ENCODE measurements at regions not wholly inside any gene's neighbourhood (a gene's known extent, or its start where the extent isn't known, plus 50 kb on each side); places are given as distances from the start of the nearest gene placed in this dataset.
"Not testable (repeated sequence)": the region's sequence is repeated elsewhere in the genome, so short reads cannot be mapped to it uniquely, and the experiment has no call there.

DNA sequence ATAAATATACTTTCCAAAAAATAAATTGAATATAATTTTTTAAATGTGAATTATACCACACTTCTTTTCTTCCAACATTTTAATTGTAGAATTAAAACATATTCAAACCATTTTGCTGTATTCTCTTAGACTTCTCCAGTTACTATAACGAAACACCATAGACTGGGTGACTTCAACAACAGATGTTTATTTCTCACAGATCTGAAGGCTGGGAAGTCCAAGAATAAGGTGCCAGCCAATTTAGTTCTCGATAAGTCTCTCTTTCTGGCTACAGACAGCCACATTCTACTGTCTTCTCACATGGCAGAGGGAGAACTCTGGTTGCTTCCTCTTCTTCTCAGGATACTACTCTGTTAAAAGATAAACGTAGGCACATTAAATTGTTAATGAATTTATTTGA is 155.8 kb upstream of the UGT8 start:
- no peaks in the 10 kb centered on the region for H4K20me1 ChIP-seq (ENCODE audit: control insufficient read depth, insufficient read depth, low read length, poor library complexity, severe bottlenecking)
- H3K27ac ChIP-seq (ENCODE audit: low read length in 2 of 2), result no peak overlapping the region
- ATAC-seq (ENCODE audit: low read depth), result no peak
- no peak overlapping the region for H3K4me3 Mint-ChIP-seq
- TF ChIP-seq CTCF (IDR thresholded peaks at IDR 0.05) (no peak), EZH2 (IDR thresholded peaks at IDR 0.05; ENCODE audit: borderline replicate concordance, insufficient read depth, low read depth, low read length, poor library complexity, severe bottlenecking) (no peak)
- H3K4me1 Mint-ChIP-seq, result no peaks in the 10 kb centered on the region
- H3K27me3 Mint-ChIP-seq, result peaks cover 15% of the 10 kb centered on the region
- ChIA-PET CTCF (no interaction called here), POLR2A (no interaction called here)
- H3K36me3 ChIP-seq (replicated peaks in 1 of 2; ENCODE audit: control extremely low read depth in 1 of 2, control insufficient read depth in 1 of 2, extremely low read depth in 1 of 2, insufficient read depth in 2 of 2, low read length in 1 of 2), result no peaks in the 10 kb centered on the region
- peaks cover 0 to 4% (median 0%) of the 10 kb centered on the region in 4 experiments for H3K27me3 ChIP-seq (replicated peaks in 1 of 4; ENCODE audit: control extremely low read depth in 1 of 4, control insufficient read depth in 3 of 4, insufficient read depth in 4 of 4, low read length in 3 of 4)
- no peak overlapping the region for H3K4me3 ChIP-seq (ENCODE audit: control extremely low read depth in 1 of 5, extremely low read depth in 1 of 5, insufficient read depth in 1 of 5, low read depth in 2 of 5, low read length in 4 of 5)
- H3K9me3 ChIP-seq (ENCODE audit: control extremely low read depth in 1 of 3, control insufficient read depth in 2 of 3, insufficient read depth in 1 of 3, low read length in 2 of 3), result no peaks in the 10 kb centered on the region
- H3K9ac ChIP-seq (ENCODE audit: low read length), result no peak overlapping the region
- H3K4me2 ChIP-seq (replicated peaks; ENCODE audit: low read depth, low read length, poor library complexity, severe bottlenecking), result no peak overlapping the region
- H3K9me3 Mint-ChIP-seq (ENCODE audit: insufficient read depth), result no peaks in the 10 kb centered on the region
- H3K4me1 ChIP-seq (ENCODE audit: control insufficient read depth in 2 of 2, insufficient read depth in 2 of 2, low read length in 2 of 2), result no peaks in the 10 kb centered on the region
- no peak for DNase-seq
- H2AFZ ChIP-seq (ENCODE audit: insufficient read depth, low read depth, low read length, poor library complexity, severe bottlenecking), result no peak overlapping the region
- 58% methylated on average over 2 of the region's 3 CpGs for WGBS (ENCODE audit: insufficient coverage)
- intact Hi-C loops (cut with micrococcal nuclease), result no loop called here
- no peaks in the 10 kb centered on the region for H3K79me2 ChIP-seq (ENCODE audit: control insufficient read depth, insufficient read depth, low read length)
- no peak overlapping the region for H3K27ac Mint-ChIP-seq

DNA sequence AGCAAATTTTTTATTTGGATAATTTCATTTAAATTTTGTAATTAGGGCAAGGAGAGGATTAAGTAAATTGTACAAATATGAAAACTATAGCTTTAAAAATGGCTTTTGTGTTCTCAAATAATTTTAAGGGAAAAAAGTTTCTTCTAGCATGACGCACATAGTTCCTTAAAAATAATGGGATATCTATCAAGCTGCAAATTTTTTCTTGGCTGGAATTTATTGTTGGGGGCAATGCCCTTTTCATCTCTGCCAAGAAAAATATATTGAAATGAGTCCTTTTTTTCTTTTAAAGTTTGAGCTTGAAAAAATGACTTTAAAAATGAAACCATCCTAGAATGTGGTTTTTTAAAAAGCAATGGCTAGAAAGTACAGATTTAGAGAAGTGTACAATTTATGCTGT is 154.4 kb upstream of the UGT8 start:
- H3K4me1 ChIP-seq (ENCODE audit: control insufficient read depth in 2 of 2, insufficient read depth in 2 of 2, low read length in 2 of 2), result no peaks in the 10 kb centered on the region
- H4K20me1 ChIP-seq (ENCODE audit: control insufficient read depth, insufficient read depth, low read length, poor library complexity, severe bottlenecking), result no peaks in the 10 kb centered on the region
- ChIA-PET POLR2A (no interaction called here), CTCF (interaction anchor here (0.6 to 1.2 kb wide), 2 partner anchors 15 to 207 kb away, joined by 3 to 4 read pairs; no protein-coding TSS in a partner anchor)
- H3K79me2 ChIP-seq (ENCODE audit: control insufficient read depth, insufficient read depth, low read length), result no peaks in the 10 kb centered on the region
- H3K4me3 ChIP-seq (ENCODE audit: control extremely low read depth in 1 of 5, extremely low read depth in 1 of 5, insufficient read depth in 1 of 5, low read depth in 2 of 5, low read length in 4 of 5), result no peak overlapping the region
- Mint-ChIP-seq H3K4me1 (no peaks in the 10 kb centered on the region), H3K9me3 (ENCODE audit: insufficient read depth) (no peaks in the 10 kb centered on the region), H3K27ac (no peak overlapping the region), H3K27me3 (peaks cover 11% of the 10 kb centered on the region), H3K4me3 (no peak overlapping the region)
- H3K27me3 ChIP-seq (replicated peaks in 1 of 4; ENCODE audit: control extremely low read depth in 1 of 4, control insufficient read depth in 3 of 4, insufficient read depth in 4 of 4, low read length in 3 of 4), result peaks cover 0 to 4% (median 0%) of the 10 kb centered on the region in 4 experiments
- H3K9ac ChIP-seq (ENCODE audit: low read length), result no peak overlapping the region
- intact Hi-C loops (cut with micrococcal nuclease), result no loop called here
- no peaks in the 10 kb centered on the region for H3K36me3 ChIP-seq (replicated peaks in 1 of 2; ENCODE audit: control extremely low read depth in 1 of 2, control insufficient read depth in 1 of 2, extremely low read depth in 1 of 2, insufficient read depth in 2 of 2, low read length in 1 of 2)
- no peaks in the 10 kb centered on the region for H3K9me3 ChIP-seq (ENCODE audit: control extremely low read depth in 1 of 3, control insufficient read depth in 2 of 3, insufficient read depth in 1 of 3, low read length in 2 of 3)
- no CpG with 5 or more reads among the region's 1 CpG for WGBS (ENCODE audit: insufficient coverage)
- no peak for ATAC-seq (ENCODE audit: low read depth)
- TF ChIP-seq CTCF (IDR thresholded peaks at IDR 0.05), result no peak
- H3K4me2 ChIP-seq (replicated peaks; ENCODE audit: low read depth, low read length, poor library complexity, severe bottlenecking), result no peak overlapping the region
- no peak overlapping the region for H2AFZ ChIP-seq (ENCODE audit: insufficient read depth, low read depth, low read length, poor library complexity, severe bottlenecking)
- H3K27ac ChIP-seq (ENCODE audit: low read length in 2 of 2), result no peak overlapping the region
- DNase-seq, result no peak

- H3K9ac ChIP-seq (ENCODE audit: low read length); DNase-seq; H3K27me3 Mint-ChIP-seq; H3K9me3 Mint-ChIP-seq (ENCODE audit: insufficient read depth); H3K27me3 ChIP-seq (replicated peaks in 1 of 4; ENCODE audit: control extremely low read depth in 1 of 4, control insufficient read depth in 3 of 4, insufficient read depth in 4 of 4, low read length in 3 of 4); H3K79me2 ChIP-seq (ENCODE audit: control insufficient read depth, insufficient read depth, low read length); H4K20me1 ChIP-seq (ENCODE audit: control insufficient read depth, insufficient read depth, low read length, poor library complexity, severe bottlenecking); ATAC-seq (ENCODE audit: low read depth); H3K27ac Mint-ChIP-seq; H3K4me2 ChIP-seq (replicated peaks; ENCODE audit: low read depth, low read length, poor library complexity, severe bottlenecking); H3K4me1 ChIP-seq (ENCODE audit: control insufficient read depth in 2 of 2, insufficient read depth in 2 of 2, low read length in 2 of 2); H3K4me3 Mint-ChIP-seq; CTCF ChIA-PET; H2AFZ ChIP-seq (ENCODE audit: insufficient read depth, low read depth, low read length, poor library complexity, severe bottlenecking); intact Hi-C loops (cut with micrococcal nuclease); H3K9me3 ChIP-seq (ENCODE audit: control extremely low read depth in 1 of 3, control insufficient read depth in 2 of 3, insufficient read depth in 1 of 3, low read length in 2 of 3); POLR2A ChIA-PET; H3K36me3 ChIP-seq (replicated peaks in 1 of 2; ENCODE audit: control extremely low read depth in 1 of 2, control insufficient read depth in 1 of 2, extremely low read depth in 1 of 2, insufficient read depth in 2 of 2, low read length in 1 of 2); H3K4me1 Mint-ChIP-seq; H3K27ac ChIP-seq (ENCODE audit: low read length in 2 of 2); H3K4me3 ChIP-seq (ENCODE audit: control extremely low read depth in 1 of 5, extremely low read depth in 1 of 5, insufficient read depth in 1 of 5, low read depth in 2 of 5, low read length in 4 of 5): not testable (repeated sequence)
These were observed 150.6 kb upstream of the UGT8 start for GRCh38 chr4:114447963-114448516.
